ENCODE measurements at regions not wholly inside any gene's neighbourhood (a gene's known extent, or its start where the extent isn't known, plus 50 kb on each side); places are given as distances from the start of the nearest gene placed in this dataset.

DNA sequence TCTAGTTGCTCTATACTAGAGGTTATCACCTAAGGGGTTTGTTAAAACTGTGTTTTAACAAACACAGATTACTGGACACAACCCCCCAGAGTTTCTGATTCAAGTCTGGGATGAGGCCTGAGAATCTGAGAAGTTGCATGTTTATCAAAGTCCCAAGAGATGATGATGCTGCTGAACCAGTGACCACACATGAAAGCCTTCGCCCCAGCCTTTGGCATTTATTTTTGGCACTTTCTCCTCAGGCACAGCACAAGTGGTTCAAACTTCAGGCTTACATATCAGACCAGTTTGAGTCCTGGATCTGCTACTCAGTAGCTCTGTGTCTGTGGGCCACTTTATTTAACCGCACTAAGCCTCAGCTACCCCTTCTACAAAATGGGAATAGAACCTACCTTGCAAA, 407.2 kb upstream of the PIK3R1 start:
- CTCF ChIA-PET = no interaction called here
- WGBS (ENCODE audit: insufficient coverage) = 86% methylated on average over 1 of the region's 2 CpGs
- H3K4me1 Mint-ChIP-seq = peaks cover 8% of the 10 kb centered on the region

DNA sequence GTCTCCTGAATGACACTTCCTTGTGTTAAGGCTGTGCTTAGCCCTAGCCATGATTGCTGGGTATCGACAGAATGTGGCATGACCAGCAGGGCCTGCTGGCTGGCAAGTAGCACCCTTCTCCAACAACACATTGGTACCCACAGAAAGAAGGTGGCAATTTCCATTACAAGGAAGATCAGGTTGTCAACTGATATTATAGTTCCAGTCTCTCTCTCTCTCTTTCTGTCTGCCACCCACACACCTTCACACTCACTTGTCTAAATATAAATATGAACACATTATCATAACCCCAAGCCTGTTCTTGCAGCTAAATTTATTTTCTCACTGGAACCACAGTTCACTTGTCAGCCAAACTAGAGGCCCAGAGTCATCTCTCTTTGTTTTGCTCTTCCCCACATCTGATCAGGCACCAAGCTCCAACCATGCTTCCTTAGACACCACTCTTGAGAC, 408.1 kb upstream of the PIK3R1 start:
- H3K4me1 Mint-ChIP-seq = peaks cover 8% of the 10 kb centered on the region
- no peak for DNase-seq
- CTCF ChIA-PET = no interaction called here
- no peak overlapping the region for H3K9ac ChIP-seq (ENCODE audit: low read length)
- H4K20me1 ChIP-seq (ENCODE audit: control insufficient read depth, insufficient read depth, low read length, poor library complexity, severe bottlenecking) = no peaks in the 10 kb centered on the region
- H3K4me2 ChIP-seq (replicated peaks; ENCODE audit: low read depth, low read length, poor library complexity, severe bottlenecking) = no peak overlapping the region
- no peaks in the 10 kb centered on the region for H3K9me3 Mint-ChIP-seq (ENCODE audit: insufficient read depth)
- H3K27me3 Mint-ChIP-seq = peaks cover 3% of the 10 kb centered on the region
- H3K4me1 ChIP-seq (ENCODE audit: control insufficient read depth in 2 of 2, insufficient read depth in 2 of 2, low read length in 2 of 2) = peaks cover 4 to 7% of the 10 kb centered on the region in 2 donors
- no peak overlapping the region for H2AFZ ChIP-seq (ENCODE audit: insufficient read depth, low read depth, low read length, poor library complexity, severe bottlenecking)
- no peak overlapping the region for H3K27ac Mint-ChIP-seq
- ATAC-seq (ENCODE audit: low read depth) = no peak
- H3K4me3 ChIP-seq (ENCODE audit: control extremely low read depth in 1 of 5, extremely low read depth in 1 of 5, insufficient read depth in 1 of 5, low read depth in 2 of 5, low read length in 4 of 5) = no peak overlapping the region
- no peak overlapping the region for H3K27ac ChIP-seq (ENCODE audit: low read length in 2 of 2)
- WGBS (ENCODE audit: insufficient coverage) = no CpG with 5 or more reads among the region's 1 CpG
- H3K36me3 ChIP-seq (replicated peaks in 1 of 2; ENCODE audit: control extremely low read depth in 1 of 2, control insufficient read depth in 1 of 2, extremely low read depth in 1 of 2, insufficient read depth in 2 of 2, low read length in 1 of 2) = no peaks in the 10 kb centered on the region
- H3K27me3 ChIP-seq (replicated peaks in 1 of 4; ENCODE audit: control extremely low read depth in 1 of 4, control insufficient read depth in 3 of 4, insufficient read depth in 4 of 4, low read length in 3 of 4) = no peaks in the 10 kb centered on the region
- H3K4me3 Mint-ChIP-seq = no peak overlapping the region
- TF ChIP-seq EZH2 (IDR thresholded peaks at IDR 0.05; ENCODE audit: borderline replicate concordance, insufficient read depth, low read depth, low read length, poor library complexity, severe bottlenecking) = no peak
- TF ChIP-seq, protein P1, sequence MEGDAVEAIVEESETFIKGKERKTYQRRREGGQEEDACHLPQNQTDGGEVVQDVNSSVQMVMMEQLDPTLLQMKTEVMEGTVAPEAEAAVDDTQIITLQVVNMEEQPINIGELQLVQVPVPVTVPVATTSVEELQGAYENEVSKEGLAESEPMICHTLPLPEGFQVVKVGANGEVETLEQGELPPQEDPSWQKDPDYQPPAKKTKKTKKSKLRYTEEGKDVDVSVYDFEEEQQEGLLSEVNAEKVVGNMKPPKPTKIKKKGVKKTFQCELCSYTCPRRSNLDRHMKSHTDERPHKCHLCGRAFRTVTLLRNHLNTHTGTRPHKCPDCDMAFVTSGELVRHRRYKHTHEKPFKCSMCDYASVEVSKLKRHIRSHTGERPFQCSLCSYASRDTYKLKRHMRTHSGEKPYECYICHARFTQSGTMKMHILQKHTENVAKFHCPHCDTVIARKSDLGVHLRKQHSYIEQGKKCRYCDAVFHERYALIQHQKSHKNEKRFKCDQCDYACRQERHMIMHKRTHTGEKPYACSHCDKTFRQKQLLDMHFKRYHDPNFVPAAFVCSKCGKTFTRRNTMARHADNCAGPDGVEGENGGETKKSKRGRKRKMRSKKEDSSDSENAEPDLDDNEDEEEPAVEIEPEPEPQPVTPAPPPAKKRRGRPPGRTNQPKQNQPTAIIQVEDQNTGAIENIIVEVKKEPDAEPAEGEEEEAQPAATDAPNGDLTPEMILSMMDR (IDR thresholded peaks at IDR 0.05) = no peak
- POLR2A ChIA-PET = no interaction called here
- H3K79me2 ChIP-seq (ENCODE audit: control insufficient read depth, insufficient read depth, low read length) = no peaks in the 10 kb centered on the region
- no peaks in the 10 kb centered on the region for H3K9me3 ChIP-seq (ENCODE audit: control extremely low read depth in 1 of 3, control insufficient read depth in 2 of 3, insufficient read depth in 1 of 3, low read length in 2 of 3)
- intact Hi-C loops (cut with micrococcal nuclease) = no loop called here

More for the DNA sequence above, 407.2 kb upstream of the PIK3R1 start:
- Mint-ChIP-seq H3K27ac (no peak overlapping the region), H3K27me3 (peaks cover 3% of the 10 kb centered on the region), H3K4me3 (no peak overlapping the region), H3K9me3 (ENCODE audit: insufficient read depth) (no peaks in the 10 kb centered on the region)
- Histone ChIP-seq H3K27ac (ENCODE audit: low read length in 2 of 2) (no peak overlapping the region), H4K20me1 (ENCODE audit: control insufficient read depth, insufficient read depth, low read length, poor library complexity, severe bottlenecking) (no peaks in the 10 kb centered on the region), H3K9me3 (ENCODE audit: control extremely low read depth in 1 of 3, control insufficient read depth in 2 of 3, insufficient read depth in 1 of 3, low read length in 2 of 3) (no peaks in the 10 kb centered on the region), H3K79me2 (ENCODE audit: control insufficient read depth, insufficient read depth, low read length) (no peaks in the 10 kb centered on the region), H3K36me3 (replicated peaks in 1 of 2; ENCODE audit: control extremely low read depth in 1 of 2, control insufficient read depth in 1 of 2, extremely low read depth in 1 of 2, insufficient read depth in 2 of 2, low read length in 1 of 2) (no peaks in the 10 kb centered on the region), H3K27me3 (replicated peaks in 1 of 4; ENCODE audit: control extremely low read depth in 1 of 4, control insufficient read depth in 3 of 4, insufficient read depth in 4 of 4, low read length in 3 of 4) (no peaks in the 10 kb centered on the region), H3K4me3 (ENCODE audit: control extremely low read depth in 1 of 5, extremely low read depth in 1 of 5, insufficient read depth in 1 of 5, low read depth in 2 of 5, low read length in 4 of 5) (no peak overlapping the region), H3K9ac (ENCODE audit: low read length) (no peak overlapping the region), H3K4me2 (replicated peaks; ENCODE audit: low read depth, low read length, poor library complexity, severe bottlenecking) (no peak overlapping the region), H3K4me1 (ENCODE audit: control insufficient read depth in 2 of 2, insufficient read depth in 2 of 2, low read length in 2 of 2) (peaks cover 4 to 7% of the 10 kb centered on the region in 2 donors), H2AFZ (ENCODE audit: insufficient read depth, low read depth, low read length, poor library complexity, severe bottlenecking) (no peak overlapping the region)
- intact Hi-C loops (cut with micrococcal nuclease) = no loop called here
- no peak for ATAC-seq (ENCODE audit: low read depth)
- no peak for TF ChIP-seq EZH2 (IDR thresholded peaks at IDR 0.05; ENCODE audit: borderline replicate concordance, insufficient read depth, low read depth, low read length, poor library complexity, severe bottlenecking)
- TF ChIP-seq, protein P1 (IDR thresholded peaks at IDR 0.05) = no peak
- POLR2A ChIA-PET = no interaction called here
- DNase-seq = no peak

All from B cell (primary cell).